ENCODE measurements at regions not wholly inside any gene's neighbourhood (a gene's known extent, or its start where the extent isn't known, plus 50 kb on each side); places are given as distances from the start of the nearest gene placed in this dataset.

DNA sequence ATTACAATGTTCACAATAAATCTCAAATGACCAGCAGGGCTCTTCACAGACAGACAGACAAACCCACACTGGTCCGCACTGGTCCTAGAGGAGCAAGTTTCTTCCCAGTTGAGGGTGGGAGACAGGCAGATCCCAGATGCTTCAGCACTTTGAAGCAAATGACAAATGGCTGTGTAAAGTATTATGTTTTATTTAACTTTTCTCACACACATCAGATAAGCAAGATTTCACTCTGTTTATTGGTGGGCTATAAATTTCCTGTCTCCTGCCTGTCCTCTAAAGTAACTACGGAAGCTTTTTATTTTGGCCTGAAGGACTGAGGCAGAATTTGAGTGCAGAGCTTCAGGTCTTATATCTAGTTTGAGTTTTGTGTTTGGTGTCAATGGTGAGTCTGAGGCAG, 174.7 kb upstream of the MTNR1B start:
- no peak for DNase-seq
- H3K4ac ChIP-seq (ENCODE audit: low read depth, low read length) = no peak overlapping the region
- no peak overlapping the region for H3K27ac ChIP-seq (ENCODE audit: low read depth, low read length)
- H3K9ac ChIP-seq (ENCODE audit: low read length) = no peak overlapping the region
- H2BK12ac ChIP-seq (ENCODE audit: low read length) = no peak overlapping the region
- H4K91ac ChIP-seq (ENCODE audit: low read depth, low read length) = no peak overlapping the region
- no peak overlapping the region for H4K8ac ChIP-seq (ENCODE audit: low read depth, low read length)
- H3K4me2 ChIP-seq (ENCODE audit: low read length) = no peak overlapping the region
- no peak overlapping the region for H3K14ac ChIP-seq (ENCODE audit: low read length)
- H3K36me3 ChIP-seq (ENCODE audit: control insufficient read depth in 1 of 2, insufficient read depth in 2 of 2, low read length in 2 of 2) = no peaks in the 10 kb centered on the region
- no peaks in the 10 kb centered on the region for H3K79me2 ChIP-seq (ENCODE audit: control insufficient read depth, insufficient read depth, low read length, poor library complexity)
- no peak overlapping the region for H3K23ac ChIP-seq (ENCODE audit: low read length)
- H3K79me1 ChIP-seq (ENCODE audit: low read length) = no peaks in the 10 kb centered on the region
- no peaks in the 10 kb centered on the region for H3K27me3 ChIP-seq (ENCODE audit: insufficient read depth, low read length)
- WGBS (ENCODE audit: extremely low coverage, insufficient coverage, insufficient read length) = no CpG with 5 or more reads among the region's 2 CpGs
- no peak overlapping the region for H3K18ac ChIP-seq (ENCODE audit: low read length)
- H4K12ac ChIP-seq (ENCODE audit: low read depth, low read length) = no peak overlapping the region
- H2AK5ac ChIP-seq (ENCODE audit: low read length) = no peak overlapping the region
- H3K9me3 ChIP-seq (ENCODE audit: insufficient read depth, low read depth, low read length) = no peaks in the 10 kb centered on the region
- H2AFZ ChIP-seq (ENCODE audit: insufficient read depth, low read length, poor library complexity) = no peak overlapping the region
- H3K4me1 ChIP-seq (ENCODE audit: control insufficient read depth in 1 of 2, insufficient read depth in 2 of 2, low read length in 2 of 2) = no peaks in the 10 kb centered on the region
- no peak overlapping the region for H2BK120ac ChIP-seq (ENCODE audit: insufficient read depth, low read length, poor library complexity)
- H2BK5ac ChIP-seq (ENCODE audit: low read depth, low read length, poor library complexity) = no peak overlapping the region
- no peak overlapping the region for H3K4me3 ChIP-seq (ENCODE audit: low read depth, low read length)

DNA sequence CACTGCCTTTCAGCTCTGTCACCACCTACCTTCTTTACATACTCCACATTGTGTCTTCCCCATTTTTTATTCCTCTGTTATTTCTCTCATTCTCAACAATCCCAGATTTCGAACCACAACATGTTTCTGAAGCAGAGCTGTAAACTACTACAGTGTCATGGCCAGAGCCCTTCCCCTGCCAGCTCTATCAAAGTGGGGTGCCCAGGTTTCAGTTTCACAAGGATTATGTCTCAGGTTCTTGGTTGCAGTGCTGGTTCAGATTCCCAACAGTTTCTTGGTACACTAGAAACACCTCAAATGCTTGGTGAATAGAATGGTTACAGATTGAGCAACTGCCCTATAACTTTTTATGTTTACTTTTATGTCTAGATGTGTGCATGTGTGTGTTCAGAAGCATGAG, 172.7 kb upstream of the MTNR1B start:
- Histone ChIP-seq H4K91ac (ENCODE audit: low read depth, low read length) (no peak overlapping the region), H2AK5ac (ENCODE audit: low read length) (no peak overlapping the region), H3K9ac (ENCODE audit: low read length) (no peak overlapping the region), H3K4me1 (ENCODE audit: control insufficient read depth in 1 of 2, insufficient read depth in 2 of 2, low read length in 2 of 2) (no peaks in the 10 kb centered on the region), H4K12ac (ENCODE audit: low read depth, low read length) (no peak overlapping the region), H3K4me2 (ENCODE audit: low read length) (no peak overlapping the region), H2BK12ac (ENCODE audit: low read length) (no peak overlapping the region), H2AFZ (ENCODE audit: insufficient read depth, low read length, poor library complexity) (no peak overlapping the region), H3K4ac (ENCODE audit: low read depth, low read length) (no peak overlapping the region), H4K8ac (ENCODE audit: low read depth, low read length) (no peak overlapping the region), H3K4me3 (ENCODE audit: low read depth, low read length) (no peak overlapping the region), H3K23ac (ENCODE audit: low read length) (no peak overlapping the region), H2BK120ac (ENCODE audit: insufficient read depth, low read length, poor library complexity) (no peak overlapping the region), H3K27ac (ENCODE audit: low read depth, low read length) (no peak overlapping the region), H3K9me3 (ENCODE audit: insufficient read depth, low read depth, low read length) (peaks cover 3% of the 10 kb centered on the region), H3K27me3 (ENCODE audit: insufficient read depth, low read length) (no peaks in the 10 kb centered on the region), H3K18ac (ENCODE audit: low read length) (no peak overlapping the region), H3K14ac (ENCODE audit: low read length) (no peak overlapping the region), H3K79me2 (ENCODE audit: control insufficient read depth, insufficient read depth, low read length, poor library complexity) (no peaks in the 10 kb centered on the region), H2BK5ac (ENCODE audit: low read depth, low read length, poor library complexity) (no peak overlapping the region), H3K36me3 (ENCODE audit: control insufficient read depth in 1 of 2, insufficient read depth in 2 of 2, low read length in 2 of 2) (no peaks in the 10 kb centered on the region), H3K79me1 (ENCODE audit: low read length) (no peaks in the 10 kb centered on the region)
- no peak for DNase-seq
- WGBS (ENCODE audit: extremely low coverage, insufficient coverage, insufficient read length) = no CpG with 5 or more reads among the region's 1 CpG

DNA sequence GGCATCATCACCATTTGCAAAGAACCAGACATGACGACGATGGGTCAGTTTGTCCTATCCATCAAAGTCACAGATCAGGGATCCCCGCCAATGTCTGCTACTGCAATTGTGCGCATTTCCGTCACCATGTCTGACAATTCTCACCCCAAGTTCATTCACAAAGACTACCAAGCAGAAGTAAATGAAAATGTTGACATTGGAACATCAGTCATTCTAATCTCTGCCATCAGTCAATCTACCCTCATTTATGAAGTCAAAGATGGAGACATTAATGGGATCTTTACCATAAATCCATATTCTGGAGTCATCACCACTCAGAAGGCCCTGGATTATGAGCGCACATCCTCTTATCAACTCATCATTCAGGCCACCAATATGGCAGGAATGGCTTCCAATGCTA, 171.6 kb upstream of the MTNR1B start:
- no peak overlapping the region for H3K27ac ChIP-seq (ENCODE audit: low read depth, low read length)
- no peak overlapping the region for H3K14ac ChIP-seq (ENCODE audit: low read length)
- H3K4me3 ChIP-seq (ENCODE audit: low read depth, low read length) = no peak overlapping the region
- H3K9ac ChIP-seq (ENCODE audit: low read length) = no peak overlapping the region
- no peak overlapping the region for H2AK5ac ChIP-seq (ENCODE audit: low read length)
- peaks cover 3% of the 10 kb centered on the region for H3K9me3 ChIP-seq (ENCODE audit: insufficient read depth, low read depth, low read length)
- WGBS (ENCODE audit: extremely low coverage, insufficient coverage, insufficient read length) = no CpG with 5 or more reads among the region's 6 CpGs
- no peak overlapping the region for H4K8ac ChIP-seq (ENCODE audit: low read depth, low read length)
- DNase-seq = no peak
- no peaks in the 10 kb centered on the region for H3K79me2 ChIP-seq (ENCODE audit: control insufficient read depth, insufficient read depth, low read length, poor library complexity)
- no peaks in the 10 kb centered on the region for H3K79me1 ChIP-seq (ENCODE audit: low read length)
- no peak overlapping the region for H3K23ac ChIP-seq (ENCODE audit: low read length)
- H3K4me1 ChIP-seq (ENCODE audit: control insufficient read depth in 1 of 2, insufficient read depth in 2 of 2, low read length in 2 of 2) = no peaks in the 10 kb centered on the region
- H3K4me2 ChIP-seq (ENCODE audit: low read length) = no peak overlapping the region
- H2BK12ac ChIP-seq (ENCODE audit: low read length) = no peak overlapping the region
- H2BK120ac ChIP-seq (ENCODE audit: insufficient read depth, low read length, poor library complexity) = no peak overlapping the region
- H3K27me3 ChIP-seq (ENCODE audit: insufficient read depth, low read length) = no peaks in the 10 kb centered on the region
- no peaks in the 10 kb centered on the region for H3K36me3 ChIP-seq (ENCODE audit: control insufficient read depth in 1 of 2, insufficient read depth in 2 of 2, low read length in 2 of 2)
- H2AFZ ChIP-seq (ENCODE audit: insufficient read depth, low read length, poor library complexity) = no peak overlapping the region
- no peak overlapping the region for H4K12ac ChIP-seq (ENCODE audit: low read depth, low read length)
- no peak overlapping the region for H3K18ac ChIP-seq (ENCODE audit: low read length)
- no peak overlapping the region for H4K91ac ChIP-seq (ENCODE audit: low read depth, low read length)
- no peak overlapping the region for H2BK5ac ChIP-seq (ENCODE audit: low read depth, low read length, poor library complexity)
- no peak overlapping the region for H3K4ac ChIP-seq (ENCODE audit: low read depth, low read length)

DNA sequence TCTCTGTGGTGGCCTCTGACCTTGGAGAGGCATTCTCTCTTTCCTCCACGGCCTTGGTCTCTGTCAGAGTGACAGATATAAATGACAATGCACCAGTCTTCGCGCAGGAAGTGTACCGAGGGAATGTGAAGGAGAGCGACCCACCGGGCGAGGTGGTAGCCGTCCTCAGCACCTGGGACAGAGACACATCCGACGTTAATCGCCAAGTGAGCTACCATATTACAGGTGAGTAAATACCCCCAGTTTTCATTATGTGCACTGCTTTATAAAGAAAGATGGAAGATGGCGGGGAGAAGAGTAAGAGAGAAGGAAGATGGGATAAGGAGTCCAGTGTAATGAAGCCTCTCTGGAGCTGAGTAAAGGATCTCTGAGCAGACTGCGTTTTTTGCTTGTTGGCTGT, 167.8 kb upstream of the MTNR1B start:
- Histone ChIP-seq H2BK5ac (ENCODE audit: low read depth, low read length, poor library complexity) (no peak overlapping the region), H3K36me3 (ENCODE audit: control insufficient read depth in 1 of 2, insufficient read depth in 2 of 2, low read length in 2 of 2) (no peaks in the 10 kb centered on the region), H3K18ac (ENCODE audit: low read length) (no peak overlapping the region), H3K79me1 (ENCODE audit: low read length) (no peaks in the 10 kb centered on the region), H2BK120ac (ENCODE audit: insufficient read depth, low read length, poor library complexity) (no peak overlapping the region), H4K91ac (ENCODE audit: low read depth, low read length) (no peak overlapping the region), H3K4ac (ENCODE audit: low read depth, low read length) (no peak overlapping the region), H2AK5ac (ENCODE audit: low read length) (no peak overlapping the region), H3K9me3 (ENCODE audit: insufficient read depth, low read depth, low read length) (peaks cover 3% of the 10 kb centered on the region), H4K12ac (ENCODE audit: low read depth, low read length) (no peak overlapping the region), H4K8ac (ENCODE audit: low read depth, low read length) (no peak overlapping the region), H2AFZ (ENCODE audit: insufficient read depth, low read length, poor library complexity) (no peak overlapping the region), H3K27me3 (ENCODE audit: insufficient read depth, low read length) (no peaks in the 10 kb centered on the region), H3K4me2 (ENCODE audit: low read length) (no peak overlapping the region), H3K79me2 (ENCODE audit: control insufficient read depth, insufficient read depth, low read length, poor library complexity) (no peaks in the 10 kb centered on the region), H3K4me3 (ENCODE audit: low read depth, low read length) (no peak overlapping the region), H3K9ac (ENCODE audit: low read length) (no peak overlapping the region), H3K4me1 (ENCODE audit: control insufficient read depth in 1 of 2, insufficient read depth in 2 of 2, low read length in 2 of 2) (no peaks in the 10 kb centered on the region), H3K27ac (ENCODE audit: low read depth, low read length) (no peak overlapping the region), H2BK12ac (ENCODE audit: low read length) (no peak overlapping the region), H3K23ac (ENCODE audit: low read length) (no peak overlapping the region), H3K14ac (ENCODE audit: low read length) (no peak overlapping the region)
- WGBS (ENCODE audit: extremely low coverage, insufficient coverage, insufficient read length) = no CpG with 5 or more reads among the region's 13 CpGs
- no peak for DNase-seq

Data from trophoblast cell (in vitro differentiated cells and primary cell).